Right hindlimb (tissue), 1 donor: ENCODE measurements at regions not wholly inside any gene's neighbourhood (a gene's known extent, or its start where the extent isn't known, plus 50 kb on each side); places are given as distances from the start of the nearest gene placed in this dataset.

Experiments
- DNase-seq: peaks from one replicate; pipeline ENCODE4 v3.0.0-alpha.2; 2018

- DNase-seq = no peak
Observed at GRCh38 chr6:145214570-145214969, 520.8 kb downstream of the EPM2A start.

DNA sequence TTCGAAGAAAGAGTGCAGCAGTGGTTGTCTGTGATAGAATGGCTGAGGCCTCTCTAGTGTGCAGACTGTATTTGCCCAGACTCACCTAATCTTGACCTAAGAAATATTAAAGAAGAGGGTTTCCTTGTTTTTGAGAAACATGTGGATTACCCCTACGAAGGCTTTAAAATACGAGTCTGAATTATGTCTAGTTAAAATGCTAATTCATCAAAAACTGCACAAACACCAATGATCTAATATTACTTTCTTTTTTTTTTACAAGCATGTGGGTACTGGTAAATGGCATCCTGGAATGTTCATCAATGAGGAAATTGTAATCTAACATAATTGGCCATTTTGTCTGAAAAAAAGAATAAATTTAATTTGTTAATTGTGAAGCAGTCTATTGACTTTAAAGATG lies 510.9 kb downstream of the EPM2A start:
- DNase-seq = no peak

- DNase-seq = no peak
Observed at GRCh38 chr6:145225500-145225899, 509.8 kb downstream of the EPM2A start.

- no peak for DNase-seq
Observed at GRCh38 chr6:145227593-145227992, 507.7 kb downstream of the EPM2A start.

DNA sequence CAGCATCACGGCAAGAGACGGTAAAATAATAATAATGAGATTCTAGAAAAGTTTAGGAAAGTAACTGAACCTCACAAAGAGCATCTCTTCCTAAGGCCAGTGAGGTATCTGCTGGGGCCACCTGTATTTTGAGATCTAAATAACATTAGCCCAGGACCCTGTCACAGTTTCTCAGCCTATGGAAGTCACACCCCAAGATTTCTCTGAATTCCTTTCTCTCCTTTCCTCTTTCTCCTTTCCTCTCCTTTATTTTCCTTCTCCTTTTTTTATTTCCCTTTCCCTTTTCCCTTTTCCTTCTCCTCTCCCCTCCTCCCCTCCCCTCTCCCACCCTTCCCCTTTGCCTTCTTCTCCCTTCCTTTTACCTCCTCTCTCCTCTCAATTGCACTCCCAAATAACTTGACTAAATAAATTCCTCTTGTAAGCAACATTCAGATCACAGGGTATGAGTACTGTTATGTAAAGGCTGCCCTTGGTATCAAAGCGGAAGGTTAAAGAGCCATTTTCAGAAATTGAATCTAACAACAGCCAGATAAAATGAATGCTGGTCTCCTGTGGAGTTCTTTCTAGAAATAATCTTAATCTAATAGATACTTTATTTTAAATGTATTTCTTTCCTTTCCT lies 506.2 kb downstream of the EPM2A start:
- no peak for DNase-seq

- DNase-seq = no peak
Observed at GRCh38 chr6:145233955-145234354, 501.4 kb downstream of the EPM2A start.

- no peak for DNase-seq
Observed at GRCh38 chr6:145235207-145235606, 500.1 kb downstream of the EPM2A start.

DNA sequence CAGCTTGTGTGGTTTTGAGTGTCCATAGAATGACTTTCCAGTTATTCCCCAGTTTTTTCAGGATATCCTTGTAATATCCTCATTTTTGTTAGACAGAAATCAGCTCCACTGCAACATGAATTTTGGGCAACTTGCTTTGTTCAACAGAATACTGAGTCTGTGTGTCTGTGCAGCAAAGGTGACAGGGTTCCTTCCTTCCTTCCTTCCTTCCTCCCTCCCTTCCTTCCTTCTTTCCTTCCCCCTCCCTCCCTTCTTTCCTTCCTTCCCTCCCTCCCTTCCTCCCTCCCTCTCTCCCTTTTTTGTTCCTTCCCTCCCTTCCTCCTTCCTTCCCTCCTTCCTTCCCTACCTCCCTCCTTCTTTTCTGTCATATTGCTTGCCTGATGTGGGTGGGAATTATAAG lies 496.5 kb downstream of the EPM2A start:
- DNase-seq = no peak

- DNase-seq = no peak
Observed at GRCh38 chr6:145241039-145241438, 494.3 kb downstream of the EPM2A start.

GRCh38 chr6:145241721-145242120 lies 493.6 kb downstream of the EPM2A start:
- no peak for DNase-seq

DNA sequence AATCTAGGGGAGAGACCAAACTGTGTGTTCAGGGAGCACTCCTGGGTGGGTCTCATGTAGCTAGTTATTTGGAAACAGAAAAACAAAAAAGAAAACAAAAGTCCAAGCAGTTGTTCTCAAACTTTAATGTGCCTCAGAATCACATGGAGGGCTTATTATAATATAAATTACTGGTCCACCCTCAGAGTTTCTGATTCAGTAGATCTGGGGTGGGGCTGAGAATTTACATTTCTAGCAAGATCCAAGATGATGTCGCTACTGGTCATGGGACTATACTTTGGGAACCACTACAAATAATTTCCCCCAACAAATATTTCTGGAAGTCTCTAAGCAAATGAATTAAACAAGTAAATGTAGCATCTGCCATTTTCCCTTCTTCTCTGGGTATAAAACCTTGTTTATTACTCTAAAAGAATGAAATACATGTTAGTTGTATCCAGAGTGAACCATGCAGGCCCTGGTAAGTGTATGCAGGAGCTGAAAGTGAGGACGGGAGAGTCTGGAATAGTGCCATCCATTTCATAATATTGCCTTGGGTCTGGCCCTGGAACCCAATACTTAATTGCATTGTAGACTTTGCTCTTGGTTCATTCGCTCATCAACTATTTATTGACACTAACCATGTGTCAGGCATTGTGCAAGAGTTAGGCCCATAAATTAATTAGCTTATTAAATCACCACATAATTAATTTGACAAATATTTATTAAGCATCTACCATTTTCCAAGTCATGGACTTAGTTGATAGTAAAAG lies 490.8 kb downstream of the EPM2A start:
- no peak for DNase-seq

DNA sequence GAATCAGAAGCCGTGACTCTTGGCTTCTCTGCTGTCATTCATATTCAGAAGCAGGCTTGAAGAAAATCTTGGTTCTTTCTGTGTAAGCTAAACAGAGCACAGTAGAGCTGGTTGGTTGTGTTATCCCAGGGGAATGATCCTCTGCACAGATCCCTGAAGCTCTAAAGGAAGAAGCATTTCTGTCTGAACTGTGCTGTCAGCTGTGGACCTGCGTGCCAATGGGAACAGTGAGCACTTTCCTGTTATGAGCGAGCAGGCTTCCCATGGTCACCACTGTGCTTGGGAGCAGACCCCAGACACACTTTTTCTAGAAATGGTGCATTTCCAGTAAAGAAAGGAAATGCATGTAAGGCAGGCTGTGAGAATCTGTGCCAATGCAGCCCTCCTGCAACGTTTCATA lies 490.2 kb downstream of the EPM2A start:
- no peak for DNase-seq

GRCh38 chr6:145247692-145248419 lies 487.5 kb downstream of the EPM2A start:
- DNase-seq = no peak

- DNase-seq = no peak
Observed at GRCh38 chr6:145250436-145250835, 484.9 kb downstream of the EPM2A start.

DNA sequence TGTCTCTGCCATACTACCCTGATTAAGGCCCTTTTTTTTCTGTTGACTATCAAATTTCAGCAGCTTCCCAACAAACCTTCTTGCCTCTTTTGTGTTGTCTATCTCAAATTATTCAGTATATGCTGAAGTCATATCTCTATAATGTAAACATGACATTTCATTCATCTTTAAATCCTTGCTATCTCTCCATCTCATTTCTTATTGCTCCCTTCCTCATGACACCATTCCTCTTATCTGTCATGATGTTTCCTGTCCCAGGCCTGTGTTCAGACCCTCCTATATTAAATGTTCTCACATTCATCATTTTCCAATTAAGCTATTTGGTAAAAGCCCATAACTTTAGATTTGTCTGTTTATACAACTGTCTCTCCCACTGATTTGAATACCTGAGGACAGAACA lies 482.6 kb downstream of the EPM2A start:
- DNase-seq = no peak

DNA sequence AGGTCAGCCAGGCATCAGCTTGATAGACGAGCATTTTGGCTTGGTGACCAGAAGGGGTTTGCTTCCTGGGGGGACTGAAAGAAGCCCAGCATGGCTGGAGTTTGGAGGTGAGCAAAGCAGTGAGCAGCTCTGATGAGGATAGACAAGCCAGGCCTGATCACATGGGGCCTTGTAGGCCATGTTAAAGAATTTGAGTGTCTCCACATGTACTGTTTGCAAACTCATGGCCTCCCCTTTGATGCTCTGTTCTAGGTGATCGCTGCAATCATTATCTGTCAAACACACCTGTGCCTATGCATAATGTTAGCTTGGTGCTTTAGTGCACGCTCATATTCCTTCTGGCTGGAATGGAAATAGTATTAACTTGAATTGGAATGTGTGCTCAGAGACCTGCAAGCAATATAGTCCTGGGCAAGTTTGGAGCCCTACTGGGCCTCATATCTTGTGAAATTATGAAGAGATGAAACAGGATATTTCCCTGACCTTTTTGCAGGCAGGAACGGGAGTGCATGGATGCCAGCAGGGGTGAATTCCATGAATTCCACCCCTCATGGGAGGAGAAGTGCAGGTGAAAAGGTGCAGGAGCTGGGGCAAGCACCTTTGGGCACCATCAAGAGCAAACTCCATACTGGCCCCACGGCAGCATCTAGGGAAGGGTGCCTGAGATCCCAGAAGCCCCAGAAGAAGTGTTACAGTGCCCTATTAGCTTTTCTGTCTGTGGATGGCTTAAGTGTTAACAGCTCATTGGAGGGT lies 480.5 kb downstream of the EPM2A start:
- DNase-seq = no peak

GRCh38 chr6:145257704-145258103 lies 477.6 kb downstream of the EPM2A start:
- no peak for DNase-seq

GRCh38 chr6:145258122-145258521 lies 477.2 kb downstream of the EPM2A start:
- DNase-seq = no peak

- no peak for DNase-seq
Observed at GRCh38 chr6:145260484-145261175, 474.7 kb downstream of the EPM2A start.

DNA sequence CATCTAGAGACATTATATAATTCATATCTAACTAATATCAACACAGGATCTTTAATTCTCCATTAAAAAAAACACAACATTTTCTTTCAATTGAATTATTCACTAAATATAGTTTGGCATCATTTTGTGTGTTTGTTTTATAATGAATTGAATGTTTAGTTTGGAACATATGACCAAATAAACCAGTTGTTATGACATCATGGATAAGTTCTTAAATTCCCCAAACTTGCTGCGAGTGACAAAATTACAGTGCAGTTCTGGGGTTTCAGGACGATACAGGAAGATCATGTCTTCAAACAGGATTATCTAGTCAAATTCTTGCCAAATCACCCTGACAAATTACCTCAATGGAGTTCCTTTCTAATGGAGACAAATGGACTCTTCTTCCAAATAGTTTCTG lies 473.6 kb downstream of the EPM2A start:
- DNase-seq = no peak

- DNase-seq = no peak
Observed at GRCh38 chr6:145262771-145263170, 472.5 kb downstream of the EPM2A start.

DNA sequence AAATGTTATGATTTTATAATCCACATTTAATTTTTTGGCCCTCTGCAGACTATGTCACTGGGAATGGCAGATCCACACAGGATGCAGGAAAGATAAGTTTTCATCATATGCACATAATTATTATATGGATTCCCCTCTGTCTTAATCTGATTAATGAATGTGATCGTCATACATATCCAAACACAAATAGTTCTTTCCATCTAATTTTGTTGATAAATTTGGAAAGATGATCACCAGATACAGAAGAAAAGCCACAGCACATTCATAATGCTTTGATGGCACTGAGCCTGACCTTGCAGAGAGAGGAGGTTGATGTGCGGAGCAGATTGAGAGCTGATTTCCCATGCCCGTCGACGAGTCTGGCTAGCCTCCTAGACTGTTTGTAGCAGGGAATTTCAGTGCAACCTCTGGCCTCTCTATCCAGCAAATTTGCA lies 471.5 kb downstream of the EPM2A start:
- no peak for DNase-seq
